ENCODE measurements at regions not wholly inside any gene's neighbourhood (a gene's known extent, or its start where the extent isn't known, plus 50 kb on each side); places are given as distances from the start of the nearest gene placed in this dataset.

GRCh38 chr1:212155219-212155618 is 119.7 kb downstream of the DTL start:
- Histone ChIP-seq H3K27me3 (ENCODE audit: control insufficient read depth in 3 of 3, insufficient read depth in 3 of 3, low read length in 3 of 3) (no peaks in the 10 kb centered on the region), H3K9ac (ENCODE audit: low read depth in 1 of 3, low read length in 3 of 3) (no peak overlapping the region), H3K9me3 (ENCODE audit: control insufficient read depth in 3 of 3, low read length in 3 of 3) (no peaks in the 10 kb centered on the region), H3K27ac (ENCODE audit: low read depth, low read length) (no peak overlapping the region), H3K4me3 (ENCODE audit: low read length in 3 of 3) (no peak overlapping the region), H3K36me3 (ENCODE audit: control insufficient read depth in 3 of 3, insufficient read depth in 3 of 3, low read length in 3 of 3) (no peaks in the 10 kb centered on the region), H3K4me1 (ENCODE audit: control insufficient read depth in 3 of 3, insufficient read depth in 3 of 3, low read length in 3 of 3) (no peaks in the 10 kb centered on the region)

- Histone ChIP-seq H3K27ac (ENCODE audit: low read depth, low read length) (no peak overlapping the region), H3K27me3 (ENCODE audit: control insufficient read depth in 3 of 3, insufficient read depth in 3 of 3, low read length in 3 of 3) (no peaks in the 10 kb centered on the region), H3K36me3 (ENCODE audit: control insufficient read depth in 3 of 3, insufficient read depth in 3 of 3, low read length in 3 of 3) (no peaks in the 10 kb centered on the region)
Observed at GRCh38 chr1:212157252-212157651, 121.7 kb downstream of the DTL start.

GRCh38 chr1:212158912-212159796 is 123.6 kb downstream of the DTL start:
- no peaks in the 10 kb centered on the region for H3K9me3 ChIP-seq (ENCODE audit: control insufficient read depth in 3 of 3, low read length in 3 of 3)
- no peaks in the 10 kb centered on the region for H3K36me3 ChIP-seq (ENCODE audit: control insufficient read depth in 3 of 3, insufficient read depth in 3 of 3, low read length in 3 of 3)
- H3K27ac ChIP-seq (ENCODE audit: low read depth, low read length) = no peak overlapping the region
- H3K27me3 ChIP-seq (ENCODE audit: control insufficient read depth in 3 of 3, insufficient read depth in 3 of 3, low read length in 3 of 3) = no peaks in the 10 kb centered on the region
- no peak overlapping the region for H3K9ac ChIP-seq (ENCODE audit: low read depth in 1 of 3, low read length in 3 of 3)
- H3K4me3 ChIP-seq (ENCODE audit: low read length in 3 of 3) = no peak overlapping the region
- peaks cover 16 to 22% (median 17%) of the 10 kb centered on the region in 3 donors for H3K4me1 ChIP-seq (ENCODE audit: control insufficient read depth in 3 of 3, insufficient read depth in 3 of 3, low read length in 3 of 3)

More at GRCh38 chr1:212157252-212157651, 121.7 kb downstream of the DTL start:
- H3K9ac ChIP-seq (ENCODE audit: low read depth in 1 of 3, low read length in 3 of 3) = no peak overlapping the region
- H3K4me3 ChIP-seq (ENCODE audit: low read length in 3 of 3) = no peak overlapping the region
- H3K9me3 ChIP-seq (ENCODE audit: control insufficient read depth in 3 of 3, low read length in 3 of 3) = no peaks in the 10 kb centered on the region
- peaks cover 7 to 13% (median 10%) of the 10 kb centered on the region in 3 donors for H3K4me1 ChIP-seq (ENCODE audit: control insufficient read depth in 3 of 3, insufficient read depth in 3 of 3, low read length in 3 of 3)

GRCh38 chr1:212161231-212161781 is 123.9 kb upstream of the PPP2R5A start:
- H3K36me3 ChIP-seq (ENCODE audit: control insufficient read depth in 3 of 3, insufficient read depth in 3 of 3, low read length in 3 of 3) = no peaks in the 10 kb centered on the region
- no peaks in the 10 kb centered on the region for H3K9me3 ChIP-seq (ENCODE audit: control insufficient read depth in 3 of 3, low read length in 3 of 3)
- H3K27me3 ChIP-seq (ENCODE audit: control insufficient read depth in 3 of 3, insufficient read depth in 3 of 3, low read length in 3 of 3) = no peaks in the 10 kb centered on the region
- no peak overlapping the region for H3K9ac ChIP-seq (ENCODE audit: low read depth in 1 of 3, low read length in 3 of 3)
- H3K27ac ChIP-seq (ENCODE audit: low read depth, low read length) = peak overlapping the region; percentile 50
- H3K4me1 ChIP-seq (ENCODE audit: control insufficient read depth in 3 of 3, insufficient read depth in 3 of 3, low read length in 3 of 3) = peaks cover 16 to 22% (median 17%) of the 10 kb centered on the region in 3 donors
- H3K4me3 ChIP-seq (ENCODE audit: low read length in 3 of 3) = no peak overlapping the region

GRCh38 chr1:212162635-212163034 is 122.6 kb upstream of the PPP2R5A start:
- Histone ChIP-seq H3K9ac (ENCODE audit: low read depth in 1 of 3, low read length in 3 of 3) (peak overlapping the region in 1 of 3 donors; percentile 62), H3K4me3 (ENCODE audit: low read length in 3 of 3) (peak overlapping the region in 1 of 3 donors; percentile 10), H3K27me3 (ENCODE audit: control insufficient read depth in 3 of 3, insufficient read depth in 3 of 3, low read length in 3 of 3) (no peaks in the 10 kb centered on the region), H3K36me3 (ENCODE audit: control insufficient read depth in 3 of 3, insufficient read depth in 3 of 3, low read length in 3 of 3) (no peaks in the 10 kb centered on the region), H3K9me3 (ENCODE audit: control insufficient read depth in 3 of 3, low read length in 3 of 3) (no peaks in the 10 kb centered on the region), H3K27ac (ENCODE audit: low read depth, low read length) (peak overlapping the region; percentile 48), H3K4me1 (ENCODE audit: control insufficient read depth in 3 of 3, insufficient read depth in 3 of 3, low read length in 3 of 3) (peaks cover 19 to 29% (median 24%) of the 10 kb centered on the region in 3 donors)

- no peaks in the 10 kb centered on the region for H3K27me3 ChIP-seq (ENCODE audit: control insufficient read depth in 3 of 3, insufficient read depth in 3 of 3, low read length in 3 of 3)
- H3K36me3 ChIP-seq (ENCODE audit: control insufficient read depth in 3 of 3, insufficient read depth in 3 of 3, low read length in 3 of 3) = no peaks in the 10 kb centered on the region
- H3K4me3 ChIP-seq (ENCODE audit: low read length in 3 of 3) = no peak overlapping the region
- H3K9me3 ChIP-seq (ENCODE audit: control insufficient read depth in 3 of 3, low read length in 3 of 3) = no peaks in the 10 kb centered on the region
- H3K27ac ChIP-seq (ENCODE audit: low read depth, low read length) = no peak overlapping the region
- H3K9ac ChIP-seq (ENCODE audit: low read depth in 1 of 3, low read length in 3 of 3) = no peak overlapping the region
- H3K4me1 ChIP-seq (ENCODE audit: control insufficient read depth in 3 of 3, insufficient read depth in 3 of 3, low read length in 3 of 3) = peaks cover 19 to 29% (median 24%) of the 10 kb centered on the region in 3 donors
Observed at GRCh38 chr1:212164095-212164872, 120.9 kb upstream of the PPP2R5A start.

- Histone ChIP-seq H3K27me3 (ENCODE audit: control insufficient read depth in 3 of 3, insufficient read depth in 3 of 3, low read length in 3 of 3) (no peaks in the 10 kb centered on the region), H3K9me3 (ENCODE audit: control insufficient read depth in 3 of 3, low read length in 3 of 3) (no peaks in the 10 kb centered on the region), H3K4me1 (ENCODE audit: control insufficient read depth in 3 of 3, insufficient read depth in 3 of 3, low read length in 3 of 3) (peaks cover 16 to 24% (median 20%) of the 10 kb centered on the region in 3 donors), H3K9ac (ENCODE audit: low read depth in 1 of 3, low read length in 3 of 3) (no peak overlapping the region), H3K36me3 (ENCODE audit: control insufficient read depth in 3 of 3, insufficient read depth in 3 of 3, low read length in 3 of 3) (no peaks in the 10 kb centered on the region), H3K27ac (ENCODE audit: low read depth, low read length) (peak overlapping the region; percentile 37), H3K4me3 (ENCODE audit: low read length in 3 of 3) (no peak overlapping the region)
Observed at GRCh38 chr1:212166244-212166643, 119.0 kb upstream of the PPP2R5A start.

GRCh38 chr1:212166644-212167043 is 118.6 kb upstream of the PPP2R5A start:
- no peaks in the 10 kb centered on the region for H3K27me3 ChIP-seq (ENCODE audit: control insufficient read depth in 3 of 3, insufficient read depth in 3 of 3, low read length in 3 of 3)
- no peak overlapping the region for H3K4me3 ChIP-seq (ENCODE audit: low read length in 3 of 3)
- peak overlapping the region in 1 of 3 donors; percentile 27 for H3K9ac ChIP-seq (ENCODE audit: low read depth in 1 of 3, low read length in 3 of 3)
- H3K4me1 ChIP-seq (ENCODE audit: control insufficient read depth in 3 of 3, insufficient read depth in 3 of 3, low read length in 3 of 3) = peaks cover 16 to 20% (median 18%) of the 10 kb centered on the region in 3 donors
- no peaks in the 10 kb centered on the region for H3K9me3 ChIP-seq (ENCODE audit: control insufficient read depth in 3 of 3, low read length in 3 of 3)
- peak overlapping the region; percentile 50 for H3K27ac ChIP-seq (ENCODE audit: low read depth, low read length)
- no peaks in the 10 kb centered on the region for H3K36me3 ChIP-seq (ENCODE audit: control insufficient read depth in 3 of 3, insufficient read depth in 3 of 3, low read length in 3 of 3)

GRCh38 chr1:212167098-212167497 is 118.1 kb upstream of the PPP2R5A start:
- H3K27ac ChIP-seq (ENCODE audit: low read depth, low read length) = peak overlapping the region; percentile 50
- H3K9me3 ChIP-seq (ENCODE audit: control insufficient read depth in 3 of 3, low read length in 3 of 3) = no peaks in the 10 kb centered on the region
- H3K36me3 ChIP-seq (ENCODE audit: control insufficient read depth in 3 of 3, insufficient read depth in 3 of 3, low read length in 3 of 3) = no peaks in the 10 kb centered on the region
- peak overlapping the region in 2 of 3 donors; percentile 16 to 27 for H3K9ac ChIP-seq (ENCODE audit: low read depth in 1 of 3, low read length in 3 of 3)
- H3K4me1 ChIP-seq (ENCODE audit: control insufficient read depth in 3 of 3, insufficient read depth in 3 of 3, low read length in 3 of 3) = peaks cover 14 to 17% (median 16%) of the 10 kb centered on the region in 3 donors
- H3K4me3 ChIP-seq (ENCODE audit: low read length in 3 of 3) = peak overlapping the region in 1 of 3 donors; percentile 2
- H3K27me3 ChIP-seq (ENCODE audit: control insufficient read depth in 3 of 3, insufficient read depth in 3 of 3, low read length in 3 of 3) = no peaks in the 10 kb centered on the region

Measured in skeletal muscle tissue (tissue), 3 donors.